ENCODE measurements at regions not wholly inside any gene's neighbourhood (a gene's known extent, or its start where the extent isn't known, plus 50 kb on each side); places are given as distances from the start of the nearest gene placed in this dataset.

GRCh38 chr18:37672001-37672400 is 106.4 kb upstream of the CELF4 start:
- H3K4me1 ChIP-seq (ENCODE audit: insufficient read depth, low read length): no peaks in the 10 kb centered on the region
- no peak overlapping the region for H3K4me3 ChIP-seq (ENCODE audit: low read length)
- intact Hi-C loops (cut with micrococcal nuclease): no loop called here
- no peaks in the 10 kb centered on the region for H3K9me2 ChIP-seq (replicated peaks; ENCODE audit: low read length)
- no peaks in the 10 kb centered on the region for H3K36me3 ChIP-seq (ENCODE audit: low read depth, low read length)
- no peak overlapping the region for H2AFZ ChIP-seq (ENCODE audit: low read length)
- H3K9ac ChIP-seq (ENCODE audit: low read length): no peak overlapping the region
- TF ChIP-seq EZH2phosphoT487 (IDR thresholded peaks at IDR 0.05; ENCODE audit: borderline replicate concordance, low read length): no peak
- TF ChIP-seq, protein P1, sequence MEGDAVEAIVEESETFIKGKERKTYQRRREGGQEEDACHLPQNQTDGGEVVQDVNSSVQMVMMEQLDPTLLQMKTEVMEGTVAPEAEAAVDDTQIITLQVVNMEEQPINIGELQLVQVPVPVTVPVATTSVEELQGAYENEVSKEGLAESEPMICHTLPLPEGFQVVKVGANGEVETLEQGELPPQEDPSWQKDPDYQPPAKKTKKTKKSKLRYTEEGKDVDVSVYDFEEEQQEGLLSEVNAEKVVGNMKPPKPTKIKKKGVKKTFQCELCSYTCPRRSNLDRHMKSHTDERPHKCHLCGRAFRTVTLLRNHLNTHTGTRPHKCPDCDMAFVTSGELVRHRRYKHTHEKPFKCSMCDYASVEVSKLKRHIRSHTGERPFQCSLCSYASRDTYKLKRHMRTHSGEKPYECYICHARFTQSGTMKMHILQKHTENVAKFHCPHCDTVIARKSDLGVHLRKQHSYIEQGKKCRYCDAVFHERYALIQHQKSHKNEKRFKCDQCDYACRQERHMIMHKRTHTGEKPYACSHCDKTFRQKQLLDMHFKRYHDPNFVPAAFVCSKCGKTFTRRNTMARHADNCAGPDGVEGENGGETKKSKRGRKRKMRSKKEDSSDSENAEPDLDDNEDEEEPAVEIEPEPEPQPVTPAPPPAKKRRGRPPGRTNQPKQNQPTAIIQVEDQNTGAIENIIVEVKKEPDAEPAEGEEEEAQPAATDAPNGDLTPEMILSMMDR (conservative IDR thresholded peaks at IDR 0.05; ENCODE audit: low read depth, low read length): no peak
- no peak for TF ChIP-seq EZH2 (IDR thresholded peaks at IDR 0.05; ENCODE audit: low read length, unreplicated experiment)
- no peaks in the 10 kb centered on the region for H4K20me1 ChIP-seq (ENCODE audit: low read length)
- no peak overlapping the region for H3K27ac ChIP-seq (ENCODE audit: low read length)
- H3K9me3 ChIP-seq (ENCODE audit: low read length): no peaks in the 10 kb centered on the region
- DNase-seq (no peak), ATAC-seq (no peak)
- no TSS peak for BruUV-seq (replicated peaks)
- CTCF ChIA-PET: no interaction called here
- H3K27me3 ChIP-seq (ENCODE audit: low read length): no peaks in the 10 kb centered on the region
- no peaks in the 10 kb centered on the region for H3F3A ChIP-seq (ENCODE audit: low read length, unreplicated experiment)
- H3K79me2 ChIP-seq (ENCODE audit: low read length): no peaks in the 10 kb centered on the region
- POLR2A ChIA-PET (ENCODE audit: unreplicated experiment): no interaction called here
- H3K4me2 ChIP-seq (ENCODE audit: low read length): no peak overlapping the region

DNA sequence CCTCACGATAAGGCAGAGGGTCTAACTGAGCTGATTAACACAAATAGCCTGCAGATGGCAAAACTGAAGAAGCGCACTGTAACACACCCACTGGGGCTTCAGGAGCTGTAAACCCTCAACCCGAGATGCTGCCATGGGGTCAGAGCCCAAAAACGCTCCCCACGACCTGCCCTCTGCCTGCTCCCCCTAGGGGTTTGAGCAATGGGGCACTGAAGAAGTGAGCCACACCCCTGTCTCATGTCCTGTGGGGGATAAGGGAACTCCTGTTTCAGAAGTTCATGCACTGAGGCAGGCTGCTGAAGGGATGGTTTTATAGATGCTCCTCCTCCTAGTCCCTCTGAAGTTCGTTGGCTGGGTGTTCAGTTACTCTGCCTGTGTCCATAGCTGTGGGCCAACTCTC is 105.9 kb upstream of the CELF4 start:
- Histone ChIP-seq H3K27me3 (ENCODE audit: low read length) (no peaks in the 10 kb centered on the region), H3K4me2 (ENCODE audit: low read length) (no peak overlapping the region), H3F3A (ENCODE audit: low read length, unreplicated experiment) (no peaks in the 10 kb centered on the region), H3K27ac (ENCODE audit: low read length) (no peak overlapping the region), H2AFZ (ENCODE audit: low read length) (no peak overlapping the region), H3K79me2 (ENCODE audit: low read length) (no peaks in the 10 kb centered on the region), H3K9ac (ENCODE audit: low read length) (no peak overlapping the region), H3K36me3 (ENCODE audit: low read depth, low read length) (no peaks in the 10 kb centered on the region), H3K9me2 (replicated peaks; ENCODE audit: low read length) (no peaks in the 10 kb centered on the region), H3K4me3 (ENCODE audit: low read length) (no peak overlapping the region), H3K9me3 (ENCODE audit: low read length) (no peaks in the 10 kb centered on the region), H3K4me1 (ENCODE audit: insufficient read depth, low read length) (no peaks in the 10 kb centered on the region), H4K20me1 (ENCODE audit: low read length) (no peaks in the 10 kb centered on the region)
- ATAC-seq: no peak
- intact Hi-C loops (cut with micrococcal nuclease): no loop called here
- no peak for DNase-seq
- CTCF ChIA-PET: no interaction called here
- no peak for TF ChIP-seq EZH2phosphoT487 (IDR thresholded peaks at IDR 0.05; ENCODE audit: borderline replicate concordance, low read length)
- no peak for TF ChIP-seq EZH2 (IDR thresholded peaks at IDR 0.05; ENCODE audit: low read length, unreplicated experiment)
- TF ChIP-seq, protein P1 (conservative IDR thresholded peaks at IDR 0.05; ENCODE audit: low read depth, low read length): no peak
- BruUV-seq (replicated peaks): no TSS peak
- POLR2A ChIA-PET (ENCODE audit: unreplicated experiment): no interaction called here

GRCh38 chr18:37671119-37671518 is 105.5 kb upstream of the CELF4 start:
- Histone ChIP-seq H3K27ac (ENCODE audit: low read length) (no peak overlapping the region), H4K20me1 (ENCODE audit: low read length) (no peaks in the 10 kb centered on the region), H3K36me3 (ENCODE audit: low read depth, low read length) (no peaks in the 10 kb centered on the region), H3F3A (ENCODE audit: low read length, unreplicated experiment) (no peaks in the 10 kb centered on the region), H3K27me3 (ENCODE audit: low read length) (no peaks in the 10 kb centered on the region), H3K4me1 (ENCODE audit: insufficient read depth, low read length) (no peaks in the 10 kb centered on the region), H3K79me2 (ENCODE audit: low read length) (no peaks in the 10 kb centered on the region), H3K4me3 (ENCODE audit: low read length) (no peak overlapping the region), H3K4me2 (ENCODE audit: low read length) (no peak overlapping the region), H2AFZ (ENCODE audit: low read length) (no peak overlapping the region), H3K9me3 (ENCODE audit: low read length) (no peaks in the 10 kb centered on the region), H3K9ac (ENCODE audit: low read length) (no peak overlapping the region), H3K9me2 (replicated peaks; ENCODE audit: low read length) (no peaks in the 10 kb centered on the region)
- POLR2A ChIA-PET (ENCODE audit: unreplicated experiment): no interaction called here
- no peak for ATAC-seq
- no peak for DNase-seq
- CTCF ChIA-PET: no interaction called here
- intact Hi-C loops (cut with micrococcal nuclease): no loop called here
- no TSS peak for BruUV-seq (replicated peaks)
- TF ChIP-seq, protein P1 (conservative IDR thresholded peaks at IDR 0.05; ENCODE audit: low read depth, low read length): no peak
- TF ChIP-seq EZH2 (IDR thresholded peaks at IDR 0.05; ENCODE audit: low read length, unreplicated experiment) (no peak), EZH2phosphoT487 (IDR thresholded peaks at IDR 0.05; ENCODE audit: borderline replicate concordance, low read length) (no peak)
